ENCODE measurements at regions not wholly inside any gene's neighbourhood (a gene's known extent, or its start where the extent isn't known, plus 50 kb on each side); places are given as distances from the start of the nearest gene placed in this dataset.

DNA sequence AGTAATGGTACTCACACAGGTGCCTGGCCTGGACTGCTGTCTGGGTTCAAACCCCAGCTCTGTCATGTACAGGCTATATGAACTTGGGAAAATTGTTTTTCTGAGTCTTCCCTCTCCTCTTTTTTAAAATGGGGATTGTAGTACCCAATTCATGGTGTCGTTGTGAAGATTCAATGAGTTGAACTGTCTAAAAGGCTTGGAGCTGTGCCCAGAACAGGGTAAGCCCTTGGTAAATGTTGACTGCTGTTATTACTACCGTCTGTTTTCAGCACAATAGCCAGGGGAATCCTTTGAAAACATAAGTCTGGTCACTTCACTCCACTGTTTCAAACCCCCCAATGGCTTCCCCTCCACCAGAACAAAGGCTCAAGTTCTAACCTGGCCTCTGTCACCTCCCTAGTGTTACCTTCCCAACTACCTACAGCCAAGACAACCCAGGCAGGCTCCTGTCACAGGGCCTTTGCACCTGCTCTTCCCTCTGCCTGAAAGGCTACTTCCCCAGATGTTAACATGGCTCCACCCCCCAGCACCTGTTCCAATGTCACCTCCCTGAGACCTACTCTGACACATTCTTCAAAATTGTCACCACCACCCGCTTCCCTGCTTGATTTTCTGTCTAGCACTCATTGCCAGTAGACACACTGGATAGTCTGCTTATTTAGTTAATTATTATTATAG, 152.8 kb downstream of the CHST1 start:
- TF ChIP-seq POLR2A (IDR thresholded peaks at IDR 0.05; ENCODE audit: low read depth, low read length): no peak
- TF ChIP-seq, protein P1, sequence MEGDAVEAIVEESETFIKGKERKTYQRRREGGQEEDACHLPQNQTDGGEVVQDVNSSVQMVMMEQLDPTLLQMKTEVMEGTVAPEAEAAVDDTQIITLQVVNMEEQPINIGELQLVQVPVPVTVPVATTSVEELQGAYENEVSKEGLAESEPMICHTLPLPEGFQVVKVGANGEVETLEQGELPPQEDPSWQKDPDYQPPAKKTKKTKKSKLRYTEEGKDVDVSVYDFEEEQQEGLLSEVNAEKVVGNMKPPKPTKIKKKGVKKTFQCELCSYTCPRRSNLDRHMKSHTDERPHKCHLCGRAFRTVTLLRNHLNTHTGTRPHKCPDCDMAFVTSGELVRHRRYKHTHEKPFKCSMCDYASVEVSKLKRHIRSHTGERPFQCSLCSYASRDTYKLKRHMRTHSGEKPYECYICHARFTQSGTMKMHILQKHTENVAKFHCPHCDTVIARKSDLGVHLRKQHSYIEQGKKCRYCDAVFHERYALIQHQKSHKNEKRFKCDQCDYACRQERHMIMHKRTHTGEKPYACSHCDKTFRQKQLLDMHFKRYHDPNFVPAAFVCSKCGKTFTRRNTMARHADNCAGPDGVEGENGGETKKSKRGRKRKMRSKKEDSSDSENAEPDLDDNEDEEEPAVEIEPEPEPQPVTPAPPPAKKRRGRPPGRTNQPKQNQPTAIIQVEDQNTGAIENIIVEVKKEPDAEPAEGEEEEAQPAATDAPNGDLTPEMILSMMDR (conservative IDR thresholded peaks at IDR 0.05; ENCODE audit: low read depth, low read length): no peak
- no peak for TF ChIP-seq RAD21 (IDR thresholded peaks at IDR 0.05; ENCODE audit: low read length)
- no peak for TF ChIP-seq MAZ (IDR thresholded peaks at IDR 0.05; ENCODE audit: borderline replicate concordance, low read depth, low read length)
- TF ChIP-seq BHLHE40 (IDR thresholded peaks at IDR 0.05; ENCODE audit: low read depth, low read length): no peak

All from IMR-90 (cell line).